H1 (cell line): ENCODE measurements at regions not wholly inside any gene's neighbourhood (a gene's known extent, or its start where the extent isn't known, plus 50 kb on each side); places are given as distances from the start of the nearest gene placed in this dataset.

Source experiments
- CTCF ChIA-PET: fragments of 300-600 bp; sonication (Branson Sonifier 250); formaldehyde crosslinking; loops from one replicate; lab custom pipeline; 2021; ENCODE audit not compliant: partially characterized antibody; lab: Charles Lee
- POLR2A ChIA-PET: fragments of 300-600 bp; sonication (Branson Sonifier 250); formaldehyde crosslinking; loops from one replicate; lab custom pipeline; 2021; ENCODE audit warnings: inconsistent platforms; ENCODE audit not compliant: partially characterized antibody; lab: Charles Lee
- DNase-seq, 2 experiments: peaks; one replicate each; pipeline versions ENCODE4 v3.0.0 to v3.0.0-alpha.2; 2010 to 2022; ENCODE audit warnings: low spot score in 2 of 2, low read depth in 1 of 2, mixed read lengths in 1 of 2
- FAIRE-seq: peaks from 2 replicates; lab custom pipeline; 2011; peaks lifted over from hg19 to GRCh38; lab: Jason Lieb, UNC
- H2AFZ ChIP-seq: 2 replicates; pipeline ENCODE4 v1.8.1; 2012; ENCODE audit warnings: low read length, inconsistent platforms
- H2AK5ac ChIP-seq: 2 replicates; pipeline ENCODE4 v1.6.1; 2013; ENCODE audit warnings: low read depth, low read length
- H2BK120ac ChIP-seq: replicated peaks from 2 replicates; pipeline ENCODE3; 2013; ENCODE audit warnings: low read depth, low read length, inconsistent platforms
- H2BK12ac ChIP-seq: 2 replicates; pipeline ENCODE4 v1.6.1; 2013; ENCODE audit warnings: low read depth, low read length
- H2BK15ac ChIP-seq: 2 replicates; pipeline ENCODE4 v1.6.1; 2013; ENCODE audit warnings: low read length
- H2BK20ac ChIP-seq: 2 replicates; pipeline ENCODE4 v1.6.1; 2013; ENCODE audit warnings: low read length
- H2BK5ac ChIP-seq: 2 replicates; pipeline ENCODE4 v1.6.1; 2013; ENCODE audit warnings: low read depth, low read length
- H3K14ac ChIP-seq: 2 replicates; pipeline ENCODE4 v1.6.1; 2013; ENCODE audit warnings: inconsistent platforms; ENCODE audit not compliant: insufficient read length
- H3K18ac ChIP-seq: 2 replicates; pipeline ENCODE4 v1.6.1; 2013; ENCODE audit warnings: low read length; ENCODE audit errors: extremely low read depth
- H3K23ac ChIP-seq: 2 replicates; pipeline ENCODE4 v1.6.1; 2013; ENCODE audit warnings: inconsistent platforms; ENCODE audit not compliant: insufficient read length
- H3K23me2 ChIP-seq: 2 replicates; pipeline ENCODE4 v1.6.1; 2013; ENCODE audit warnings: low read depth, low read length
- H3K27ac ChIP-seq: 2 replicates; pipeline ENCODE4 v1.6.1; 2011; ENCODE audit warnings: low read depth, low read length, inconsistent platforms
- H3K27me3 ChIP-seq, 4 experiments: replicated peaks in 1 of 4; 1 replicate in 1 of 4; 2 replicates in 3 of 4; pipeline versions ENCODE4 v1.6.1 to v1.8.1; 2011 to 2013; ENCODE audit warnings: low read length in 3 of 4, mild to moderate bottlenecking in 3 of 4, inconsistent platforms in 2 of 4, mixed read lengths in 2 of 4, moderate library complexity in 1 of 4; ENCODE audit not compliant: control insufficient read depth in 3 of 4, insufficient read depth in 3 of 4; ENCODE audit errors: extremely low read depth in 1 of 4
- H3K36me3 ChIP-seq, 4 experiments: 2 replicates each; pipeline versions ENCODE4 v1.6.1 to v1.8.1; 2011 to 2013; ENCODE audit warnings: mild to moderate bottlenecking in 4 of 4, low read length in 3 of 4, moderate library complexity in 2 of 4, control low read depth in 1 of 4, inconsistent platforms in 1 of 4; ENCODE audit not compliant: insufficient read depth in 4 of 4, control insufficient read depth in 2 of 4
- H3K4ac ChIP-seq: replicated peaks from 2 replicates; pipeline ENCODE3; 2013; ENCODE audit warnings: low read length, low read depth, mixed read lengths, inconsistent platforms; ENCODE audit not compliant: insufficient read length
- H3K4me1 ChIP-seq, 4 experiments: replicated peaks in 1 of 4; 1 replicate in 1 of 4; 2 replicates in 3 of 4; pipeline versions ENCODE4 v1.6.1 to v1.8.1; 2011 to 2013; ENCODE audit warnings: low read length in 3 of 4, inconsistent platforms in 2 of 4, mixed read lengths in 1 of 4; ENCODE audit not compliant: insufficient read depth in 4 of 4, control insufficient read depth in 3 of 4
- H3K4me2 ChIP-seq, 2 experiments: 2 replicates each; pipeline versions ENCODE4 v1.6.1 to v1.8.1; 2011 to 2013; ENCODE audit warnings: low read depth in 2 of 2, low read length in 2 of 2, control low read depth in 1 of 2, inconsistent platforms in 1 of 2, mild to moderate bottlenecking in 1 of 2; ENCODE audit not compliant: insufficient read depth in 1 of 2
- H3K4me3 ChIP-seq, 4 experiments: fragments of 200-600, 300-600 bp in 1 of 4; sonication (generic), shearing (Covaris generic), sonication (Bioruptor Twin) in 1 of 4; 2 replicates each; pipeline versions ENCODE4 v1.5.1 to v1.8.1; 2011 to 2016; ENCODE audit warnings: low read length in 4 of 4, low read depth in 3 of 4, control low read depth in 2 of 4, inconsistent platforms in 2 of 4, mild to moderate bottlenecking in 2 of 4, mixed read lengths in 1 of 4, moderate library complexity in 1 of 4; ENCODE audit not compliant: insufficient read depth in 2 of 4; ENCODE audit errors: extremely low read depth in 1 of 4
- H3K56ac ChIP-seq: replicated peaks from 2 replicates; pipeline ENCODE3; 2013; ENCODE audit warnings: low read depth, mild to moderate bottlenecking, mixed read lengths, low read length, inconsistent platforms; ENCODE audit not compliant: insufficient read length
- H3K79me1 ChIP-seq: 2 replicates; pipeline ENCODE4 v1.6.1; 2013; ENCODE audit warnings: low read depth, low read length, control low read depth
- H3K79me2 ChIP-seq, 2 experiments: 2 replicates each; pipeline versions ENCODE4 v1.6.1 to v1.8.1; 2012 to 2013; ENCODE audit warnings: low read length in 2 of 2, mild to moderate bottlenecking in 2 of 2, inconsistent platforms in 1 of 2; ENCODE audit not compliant: insufficient read depth in 2 of 2, control insufficient read depth in 1 of 2
- H3K9ac ChIP-seq, 4 experiments: replicated peaks in 1 of 4; 1 replicate in 1 of 4; 2 replicates in 3 of 4; pipeline versions ENCODE4 v1.6.1 to v1.8.1; 2011 to 2013; ENCODE audit warnings: low read depth in 3 of 4, low read length in 3 of 4, control low read depth in 2 of 4, mild to moderate bottlenecking in 2 of 4, moderate library complexity in 2 of 4, inconsistent platforms in 1 of 4; ENCODE audit errors: extremely low read depth in 1 of 4
- H3K9me3 ChIP-seq, 2 experiments: 2 replicates each; pipeline versions ENCODE4 v1.6.1 to v1.8.1; 2012 to 2013; ENCODE audit warnings: mild to moderate bottlenecking in 2 of 2, moderate library complexity in 2 of 2, control low read depth in 1 of 2, inconsistent platforms in 1 of 2, low read depth in 1 of 2, low read length in 1 of 2, mixed read lengths in 1 of 2; ENCODE audit not compliant: insufficient read depth in 2 of 2
- H4K20me1 ChIP-seq, 2 experiments: replicated peaks in 1 of 2; 2 replicates each; pipeline versions ENCODE3 to v1.8.1; 2011 to 2013; ENCODE audit warnings: inconsistent platforms in 2 of 2, low read length in 2 of 2, mild to moderate bottlenecking in 1 of 2; ENCODE audit not compliant: insufficient read depth in 2 of 2, control insufficient read depth in 1 of 2
- H4K5ac ChIP-seq: 2 replicates; pipeline ENCODE4 v1.6.1; 2013; ENCODE audit warnings: low read length, low read depth, mixed read lengths, inconsistent platforms; ENCODE audit not compliant: insufficient read length
- H4K8ac ChIP-seq: 2 replicates; pipeline ENCODE4 v1.8.0; 2013; ENCODE audit warnings: mild to moderate bottlenecking, moderate library complexity, low read length, inconsistent platforms; ENCODE audit not compliant: insufficient read depth; ENCODE audit errors: extremely low read depth
- H4K91ac ChIP-seq: replicated peaks from 2 replicates; pipeline ENCODE3; 2013; ENCODE audit warnings: low read length, mixed read lengths, inconsistent platforms; ENCODE audit not compliant: insufficient read length
- ATF2 ChIP-seq: IDR thresholded peaks from 2 replicates; pipeline ENCODE4 v1.6.1; 2012; ENCODE audit warnings: low read length, inconsistent platforms
- ATF3 ChIP-seq: IDR thresholded peaks from 2 replicates; pipeline ENCODE4 v1.6.1; 2011; ENCODE audit warnings: low read depth, mild to moderate bottlenecking, low read length; ENCODE audit not compliant: insufficient read depth
- BRCA1 ChIP-seq: IDR thresholded peaks from 2 replicates; pipeline ENCODE4 v1.6.1; 2012; ENCODE audit warnings: low read depth, low read length, improper control_type of control experiment
- CEBPB ChIP-seq: IDR thresholded peaks from 2 replicates; pipeline ENCODE4 v1.6.1; 2012; ENCODE audit warnings: low read depth, low read length
- CREB1 ChIP-seq: IDR thresholded peaks from 2 replicates; pipeline ENCODE4 v1.6.1; 2012; ENCODE audit warnings: inconsistent platforms
- GABPA ChIP-seq: IDR thresholded peaks from 2 replicates; pipeline ENCODE4 v1.6.1; 2011; ENCODE audit warnings: mild to moderate bottlenecking, low read length, moderate library complexity, borderline replicate concordance; ENCODE audit not compliant: insufficient read depth
- JUND ChIP-seq: IDR thresholded peaks from 2 replicates; pipeline ENCODE4 v1.6.1; 2011; ENCODE audit warnings: mild to moderate bottlenecking, improper control_type of control experiment, low read length
- KDM4A ChIP-seq: IDR thresholded peaks from one replicate; pipeline ENCODE4 v1.7.1; 2012; ENCODE audit warnings: low read depth, mild to moderate bottlenecking, moderate library complexity, low read length, inconsistent platforms; ENCODE audit not compliant: severe bottlenecking
- NRF1 ChIP-seq: IDR thresholded peaks from 2 replicates; pipeline ENCODE4 v1.6.1; 2011; ENCODE audit warnings: mild to moderate bottlenecking, low read depth, low read length, improper control_type of control experiment
- POLR2A ChIP-seq, 2 experiments: IDR thresholded peaks; 1 replicate in 1 of 2; 2 replicates in 1 of 2; pipeline ENCODE4 v1.6.1; 2011; ENCODE audit warnings: low read depth in 2 of 2, low read length in 2 of 2, mild to moderate bottlenecking in 2 of 2; ENCODE audit errors: control extremely low read depth in 1 of 2
- SIRT6 ChIP-seq: IDR thresholded peaks from one replicate; pipeline ENCODE4 v1.7.1; 2012; ENCODE audit warnings: low read length, inconsistent platforms
- SRF ChIP-seq: IDR thresholded peaks from 2 replicates; pipeline ENCODE4 v1.6.1; 2011; ENCODE audit warnings: mild to moderate bottlenecking, low read depth, low read length, moderate library complexity
- TAF1 ChIP-seq: IDR thresholded peaks from 2 replicates; pipeline ENCODE4 v1.6.1; 2011; ENCODE audit warnings: mild to moderate bottlenecking, low read depth, low read length
- TCF12 ChIP-seq: IDR thresholded peaks from 2 replicates; pipeline ENCODE4 v1.6.1; 2011; ENCODE audit warnings: low read depth, mild to moderate bottlenecking, low read length
- TEAD4 ChIP-seq: IDR thresholded peaks from 2 replicates; pipeline ENCODE4 v1.6.1; 2012; ENCODE audit warnings: low read depth, low read length, inconsistent platforms, mixed read lengths
- WGBS, 2 experiments: shearing (Covaris generic) in 1 of 2; methylation state at CpG; one replicate each; pipeline versions ENCODE4 v1.1.6 to v1.1.7; 2013 to 2015; ENCODE audit warnings: low lambda C conversion rate in 2 of 2, mixed read lengths in 2 of 2, inconsistent platforms in 1 of 2, low coverage in 1 of 2, missing lambda C conversion rate in 1 of 2; ENCODE audit not compliant: insufficient replicate concordance in 2 of 2, insufficient coverage in 1 of 2, insufficient read length in 1 of 2; ENCODE audit errors: extremely low coverage in 1 of 2, missing lambda C conversion rate in 1 of 2; 5-methylcytosine and 5-hydroxymethylcytosine counted together

- Histone ChIP-seq H2BK15ac (no peak overlapping the region), H2BK20ac (no peak overlapping the region), H3K23ac (no peak overlapping the region), H2BK120ac (no peak overlapping the region), H3K9me3 (peaks cover 0 to 6% of the 10 kb centered on the region in 2 experiments; a peak in 1 of 4 replicates), H3K36me3 (no peaks in the 10 kb centered on the region), H3K4ac (no peak overlapping the region), H3K79me2 (no peaks in the 10 kb centered on the region), H3K4me3 (no peak overlapping the region), H4K5ac (no peak overlapping the region), H3K4me1 (no peaks in the 10 kb centered on the region), H3K18ac (no peak overlapping the region), H2AFZ (no peak overlapping the region), H3K27me3 (no peaks in the 10 kb centered on the region), H2AK5ac (no peak overlapping the region), H4K91ac (no peak overlapping the region), H2BK5ac (no peak overlapping the region), H3K23me2 (no peaks in the 10 kb centered on the region), H3K56ac (no peak overlapping the region), H3K79me1 (no peaks in the 10 kb centered on the region), H4K8ac (no peak overlapping the region), H3K4me2 (no peak overlapping the region), H3K14ac (no peak overlapping the region), H4K20me1 (no peaks in the 10 kb centered on the region), H3K9ac (no peak overlapping the region), H2BK12ac (no peak overlapping the region), H3K27ac (no peak overlapping the region)
- DNase-seq (no peak), FAIRE-seq (no peak)
- ChIA-PET POLR2A (no interaction called here), CTCF (interaction anchor here (0.6 kb wide), 1 partner anchor 12 kb away, joined by 3 read pairs; no protein-coding TSS in a partner anchor)
- WGBS, 2 experiments = 89% methylated on average over 2 of the region's 2 CpGs; no CpG with 5 or more reads in 1 of the 2 experiments
- TF ChIP-seq CREB1 = no peak
- no peak for TF ChIP-seq ATF3
- TF ChIP-seq TCF12 = no peak
- TF ChIP-seq ATF2 = no peak
- TF ChIP-seq SRF = no peak
- no peak for TF ChIP-seq NRF1
- no peak for TF ChIP-seq KDM4A
- no peak for TF ChIP-seq JUND
- TF ChIP-seq SIRT6 = no peak
- no peak for TF ChIP-seq POLR2A (IDR thresholded peaks at IDR 0.05; ENCODE audit: control extremely low read depth in 1 of 2, low read depth in 2 of 2, low read length in 2 of 2)
- TF ChIP-seq TAF1 = no peak
- TF ChIP-seq GABPA = no peak
- no peak for TF ChIP-seq BRCA1
- TF ChIP-seq TEAD4 = no peak
- TF ChIP-seq CEBPB = no peak
Measured at GRCh38 chr4:126109836-126110235, 795.1 kb downstream of the FAT4 start.
